ENCODE measurements at regions not wholly inside any gene's neighbourhood (a gene's known extent, or its start where the extent isn't known, plus 50 kb on each side); places are given as distances from the start of the nearest gene placed in this dataset.

DNA sequence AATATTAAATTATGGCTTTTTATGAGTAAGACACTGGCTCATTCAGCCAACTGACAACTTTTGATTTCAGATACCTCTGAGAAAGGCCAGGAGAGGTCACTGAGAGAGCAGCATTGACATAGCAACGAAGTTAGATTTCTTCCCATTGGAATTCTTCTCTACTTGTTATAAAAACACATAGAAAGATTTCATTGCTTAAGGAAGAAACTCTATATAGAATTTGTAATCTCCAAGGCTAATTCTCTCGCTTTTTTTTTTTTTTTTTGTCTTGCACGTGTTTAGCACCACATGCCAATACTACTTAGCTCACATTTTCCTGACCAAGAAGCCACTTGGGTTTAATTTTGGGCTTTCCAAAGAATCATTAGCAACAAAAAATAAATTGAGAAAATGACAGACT, 233.7 kb downstream of the CALCRL start:
- TF ChIP-seq, protein P1, sequence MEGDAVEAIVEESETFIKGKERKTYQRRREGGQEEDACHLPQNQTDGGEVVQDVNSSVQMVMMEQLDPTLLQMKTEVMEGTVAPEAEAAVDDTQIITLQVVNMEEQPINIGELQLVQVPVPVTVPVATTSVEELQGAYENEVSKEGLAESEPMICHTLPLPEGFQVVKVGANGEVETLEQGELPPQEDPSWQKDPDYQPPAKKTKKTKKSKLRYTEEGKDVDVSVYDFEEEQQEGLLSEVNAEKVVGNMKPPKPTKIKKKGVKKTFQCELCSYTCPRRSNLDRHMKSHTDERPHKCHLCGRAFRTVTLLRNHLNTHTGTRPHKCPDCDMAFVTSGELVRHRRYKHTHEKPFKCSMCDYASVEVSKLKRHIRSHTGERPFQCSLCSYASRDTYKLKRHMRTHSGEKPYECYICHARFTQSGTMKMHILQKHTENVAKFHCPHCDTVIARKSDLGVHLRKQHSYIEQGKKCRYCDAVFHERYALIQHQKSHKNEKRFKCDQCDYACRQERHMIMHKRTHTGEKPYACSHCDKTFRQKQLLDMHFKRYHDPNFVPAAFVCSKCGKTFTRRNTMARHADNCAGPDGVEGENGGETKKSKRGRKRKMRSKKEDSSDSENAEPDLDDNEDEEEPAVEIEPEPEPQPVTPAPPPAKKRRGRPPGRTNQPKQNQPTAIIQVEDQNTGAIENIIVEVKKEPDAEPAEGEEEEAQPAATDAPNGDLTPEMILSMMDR (IDR thresholded peaks at IDR 0.05): no peak
- TF ChIP-seq POLR2A (IDR thresholded peaks at IDR 0.05; ENCODE audit: low read depth) (no peak), POLR2AphosphoS5 (IDR thresholded peaks at IDR 0.05) (no peak)
